Activated naive CD4-positive, alpha-beta T cell treated with anti-CD3 and anti-CD28 coated beads for 36 hours (primary cell): ENCODE measurements at regions not wholly inside any gene's neighbourhood (a gene's known extent, or its start where the extent isn't known, plus 50 kb on each side); places are given as distances from the start of the nearest gene placed in this dataset.

Experiments
- CTCF ChIA-PET: fragments of 350-600 bp; sonication (Branson Sonifier 250); formaldehyde crosslinking; loops from one replicate; lab custom pipeline; 2021; ENCODE audit warnings: antibody characterized with exemption; lab: Charles Lee
- DNase-seq: peaks from one replicate; pipeline ENCODE4 v3.0.0-alpha.2; 2020
- H3K27ac Mint-ChIP-seq: one replicate; pipeline ENCODE4 v1.8.0; 2021; ENCODE audit warnings: mild to moderate bottlenecking, mixed read lengths
- H3K27me3 Mint-ChIP-seq: one replicate; pipeline ENCODE4 v1.8.0; 2021; ENCODE audit warnings: low read depth, mixed read lengths
- H3K36me3 Mint-ChIP-seq: one replicate; pipeline ENCODE4 v1.8.0; 2021; ENCODE audit warnings: low read depth, mixed read lengths
- H3K4me1 Mint-ChIP-seq: one replicate; pipeline ENCODE4 v1.8.0; 2021; ENCODE audit warnings: low read depth, mixed read lengths
- H3K4me3 Mint-ChIP-seq: one replicate; pipeline ENCODE4 v1.8.0; 2021; ENCODE audit warnings: mild to moderate bottlenecking, moderate library complexity, mixed read lengths
- H3K9me3 Mint-ChIP-seq: one replicate; pipeline ENCODE4 v1.8.0; 2021; ENCODE audit warnings: mixed read lengths
- intact Hi-C: fragments of 100-400 bp; cut with micrococcal nuclease; formaldehyde crosslinking; loops from one replicate; pipeline ENCODE4 v1.15.1; 2023

GRCh38 chr4:60617731-60618130, 582.4 kb upstream of the ADGRL3 start:
- no peaks in the 10 kb centered on the region for H3K36me3 Mint-ChIP-seq

GRCh38 chr4:60619531-60620305, 580.4 kb upstream of the ADGRL3 start:
- H3K4me3 Mint-ChIP-seq, result no peak overlapping the region
- H3K9me3 Mint-ChIP-seq, result peaks cover 3% of the 10 kb centered on the region
- no peak overlapping the region for H3K27ac Mint-ChIP-seq
- no peaks in the 10 kb centered on the region for H3K36me3 Mint-ChIP-seq
- CTCF ChIA-PET, result no interaction called here
- intact Hi-C loops, result no loop called here
- H3K4me1 Mint-ChIP-seq, result no peaks in the 10 kb centered on the region
- no peaks in the 10 kb centered on the region for H3K27me3 Mint-ChIP-seq
- DNase-seq, result no peak

More at GRCh38 chr4:60617731-60618130, 582.4 kb upstream of the ADGRL3 start:
- DNase-seq, result no peak
- no peaks in the 10 kb centered on the region for H3K4me1 Mint-ChIP-seq
- H3K4me3 Mint-ChIP-seq, result no peak overlapping the region
- H3K27ac Mint-ChIP-seq, result no peak overlapping the region
- CTCF ChIA-PET, result no interaction called here
- H3K27me3 Mint-ChIP-seq, result no peaks in the 10 kb centered on the region
- intact Hi-C loops, result no loop called here
- H3K9me3 Mint-ChIP-seq, result peaks cover 7% of the 10 kb centered on the region

DNA sequence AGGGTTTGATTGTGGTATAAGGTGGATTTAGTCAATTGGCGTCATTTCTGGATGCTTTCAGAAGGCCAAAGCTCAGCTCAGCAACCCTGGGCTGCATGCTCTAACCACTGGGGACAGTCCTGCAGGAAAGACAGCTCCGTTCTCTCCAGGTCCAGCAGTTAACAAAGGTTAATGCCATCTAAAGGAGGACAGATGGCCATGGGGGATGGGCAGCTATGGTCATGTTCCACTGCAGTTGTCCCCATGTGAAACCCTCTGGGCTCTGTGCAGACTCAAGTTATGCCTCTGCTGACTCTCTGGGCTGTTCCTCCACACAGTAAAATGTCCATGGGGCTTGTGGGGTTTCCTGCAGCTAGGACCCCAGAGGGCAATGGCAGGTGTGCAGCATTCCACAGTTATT, 562.1 kb upstream of the ADGRL3 start:
- intact Hi-C loops, result no loop called here
- CTCF ChIA-PET, result no interaction called here
- Mint-ChIP-seq H3K36me3 (no peaks in the 10 kb centered on the region), H3K27me3 (no peaks in the 10 kb centered on the region), H3K9me3 (peaks cover 22% of the 10 kb centered on the region), H3K27ac (no peak overlapping the region), H3K4me1 (no peaks in the 10 kb centered on the region), H3K4me3 (no peak overlapping the region)
- DNase-seq, result no peak

DNA sequence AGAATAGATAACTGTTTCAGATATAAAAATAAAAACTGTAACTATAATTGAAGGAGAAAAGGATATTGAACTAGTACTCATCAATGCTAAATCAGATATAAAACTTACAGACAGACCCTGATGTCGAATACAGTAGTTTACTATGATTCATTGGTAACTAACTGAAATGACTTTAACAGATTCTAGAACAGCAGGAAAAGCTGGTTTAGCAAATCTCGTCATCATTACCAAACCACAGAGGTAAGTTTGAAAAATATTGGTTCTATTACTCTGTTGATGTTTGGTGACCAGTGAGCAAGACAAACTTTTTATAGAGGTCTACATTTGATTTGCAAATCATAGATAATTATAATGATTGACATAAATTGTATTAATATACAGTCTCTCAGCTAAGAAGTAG, 551.4 kb upstream of the ADGRL3 start:
- CTCF ChIA-PET, result no interaction called here
- H3K9me3 Mint-ChIP-seq, result peaks cover 9% of the 10 kb centered on the region
- no peak overlapping the region for H3K27ac Mint-ChIP-seq

GRCh38 chr4:60652933-60653332, 547.2 kb upstream of the ADGRL3 start:
- intact Hi-C loops, result no loop called here
- CTCF ChIA-PET, result no interaction called here

More for the DNA sequence above, 551.4 kb upstream of the ADGRL3 start:
- Mint-ChIP-seq H3K36me3 (no peaks in the 10 kb centered on the region), H3K27me3 (no peaks in the 10 kb centered on the region), H3K4me3 (no peak overlapping the region), H3K4me1 (no peaks in the 10 kb centered on the region)
- intact Hi-C loops, result no loop called here
- DNase-seq, result no peak

GRCh38 chr4:60655356-60655755, 544.8 kb upstream of the ADGRL3 start:
- no peaks in the 10 kb centered on the region for H3K36me3 Mint-ChIP-seq
- peaks cover 7% of the 10 kb centered on the region for H3K9me3 Mint-ChIP-seq
- CTCF ChIA-PET, result no interaction called here
- no peaks in the 10 kb centered on the region for H3K4me1 Mint-ChIP-seq
- DNase-seq, result no peak
- no peaks in the 10 kb centered on the region for H3K27me3 Mint-ChIP-seq
- H3K4me3 Mint-ChIP-seq, result no peak overlapping the region
- intact Hi-C loops, result no loop called here
- H3K27ac Mint-ChIP-seq, result no peak overlapping the region

More at GRCh38 chr4:60652933-60653332, 547.2 kb upstream of the ADGRL3 start:
- Mint-ChIP-seq H3K36me3 (no peaks in the 10 kb centered on the region), H3K27me3 (no peaks in the 10 kb centered on the region), H3K4me1 (no peaks in the 10 kb centered on the region), H3K9me3 (peaks cover 9% of the 10 kb centered on the region), H3K27ac (no peak overlapping the region), H3K4me3 (no peak overlapping the region)
- no peak for DNase-seq

- no peak overlapping the region for H3K4me3 Mint-ChIP-seq
Measured at GRCh38 chr4:60656171-60656570, 544.0 kb upstream of the ADGRL3 start.

GRCh38 chr4:60657041-60657440, 543.1 kb upstream of the ADGRL3 start:
- no peak overlapping the region for H3K4me3 Mint-ChIP-seq
- intact Hi-C loops, result no loop called here
- no peaks in the 10 kb centered on the region for H3K4me1 Mint-ChIP-seq

More at GRCh38 chr4:60656171-60656570, 544.0 kb upstream of the ADGRL3 start:
- Mint-ChIP-seq H3K27ac (no peak overlapping the region), H3K36me3 (no peaks in the 10 kb centered on the region), H3K4me1 (no peaks in the 10 kb centered on the region), H3K27me3 (no peaks in the 10 kb centered on the region), H3K9me3 (peaks cover 7% of the 10 kb centered on the region)
- CTCF ChIA-PET, result no interaction called here
- intact Hi-C loops, result no loop called here
- no peak for DNase-seq

GRCh38 chr4:60657807-60658206, 542.3 kb upstream of the ADGRL3 start:
- no peaks in the 10 kb centered on the region for H3K27me3 Mint-ChIP-seq
- H3K36me3 Mint-ChIP-seq, result no peaks in the 10 kb centered on the region
- no peak overlapping the region for H3K27ac Mint-ChIP-seq
- H3K9me3 Mint-ChIP-seq, result peaks cover 7% of the 10 kb centered on the region
- intact Hi-C loops, result no loop called here
- DNase-seq, result no peak
- no peak overlapping the region for H3K4me3 Mint-ChIP-seq
- CTCF ChIA-PET, result no interaction called here
- no peaks in the 10 kb centered on the region for H3K4me1 Mint-ChIP-seq

More at GRCh38 chr4:60657041-60657440, 543.1 kb upstream of the ADGRL3 start:
- Mint-ChIP-seq H3K36me3 (no peaks in the 10 kb centered on the region), H3K27ac (no peak overlapping the region), H3K27me3 (no peaks in the 10 kb centered on the region), H3K9me3 (peaks cover 7% of the 10 kb centered on the region)
- CTCF ChIA-PET, result no interaction called here
- no peak for DNase-seq

DNA sequence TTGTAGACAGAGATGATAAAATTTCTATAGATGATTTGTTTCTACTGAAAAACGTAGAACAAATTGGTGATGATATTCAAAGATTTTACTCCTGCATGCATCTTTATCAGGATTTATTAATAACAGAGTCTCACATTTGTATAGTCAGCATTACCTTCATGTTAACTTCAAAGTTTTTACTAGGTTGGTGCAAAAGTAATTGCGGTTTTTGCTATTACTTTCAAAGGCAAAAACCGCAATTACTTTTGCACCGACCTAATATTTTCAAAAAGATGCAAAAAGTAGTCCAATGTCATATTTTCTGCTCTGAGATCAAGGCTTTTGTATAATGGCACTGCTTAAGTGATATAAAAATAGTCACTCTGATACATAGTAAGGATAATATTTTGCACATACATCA, 536.4 kb upstream of the ADGRL3 start:
- H3K27me3 Mint-ChIP-seq, result no peaks in the 10 kb centered on the region
- intact Hi-C loops, result no loop called here
- H3K36me3 Mint-ChIP-seq, result no peaks in the 10 kb centered on the region
- no peak overlapping the region for H3K4me3 Mint-ChIP-seq
- no peak for DNase-seq
- no peak overlapping the region for H3K27ac Mint-ChIP-seq
- CTCF ChIA-PET, result no interaction called here
- H3K9me3 Mint-ChIP-seq, result no peaks in the 10 kb centered on the region
- H3K4me1 Mint-ChIP-seq, result no peaks in the 10 kb centered on the region

- intact Hi-C loops, result no loop called here
- CTCF ChIA-PET, result no interaction called here
- Mint-ChIP-seq H3K4me3 (no peak overlapping the region), H3K36me3 (no peaks in the 10 kb centered on the region), H3K9me3 (peaks cover 2% of the 10 kb centered on the region), H3K27ac (no peak overlapping the region), H3K4me1 (no peaks in the 10 kb centered on the region), H3K27me3 (no peaks in the 10 kb centered on the region)
- no peak for DNase-seq
Measured at GRCh38 chr4:60682901-60683300, 517.2 kb upstream of the ADGRL3 start.

- Mint-ChIP-seq H3K36me3 (no peaks in the 10 kb centered on the region), H3K27ac (no peak overlapping the region), H3K4me1 (no peaks in the 10 kb centered on the region), H3K27me3 (no peaks in the 10 kb centered on the region), H3K9me3 (peaks cover 2% of the 10 kb centered on the region), H3K4me3 (no peak overlapping the region)
- CTCF ChIA-PET, result no interaction called here
- intact Hi-C loops, result no loop called here
- no peak for DNase-seq
Measured at GRCh38 chr4:60683357-60683756, 516.8 kb upstream of the ADGRL3 start.

GRCh38 chr4:60683973-60684372, 516.2 kb upstream of the ADGRL3 start:
- intact Hi-C loops, result no loop called here
- Mint-ChIP-seq H3K27ac (no peak overlapping the region), H3K4me1 (no peaks in the 10 kb centered on the region), H3K27me3 (no peaks in the 10 kb centered on the region), H3K4me3 (no peak overlapping the region), H3K36me3 (no peaks in the 10 kb centered on the region), H3K9me3 (peaks cover 2% of the 10 kb centered on the region)
- CTCF ChIA-PET, result no interaction called here
- DNase-seq, result no peak
